ENCODE measurements at regions not wholly inside any gene's neighbourhood (a gene's known extent, or its start where the extent isn't known, plus 50 kb on each side); places are given as distances from the start of the nearest gene placed in this dataset.

- TF ChIP-seq SMC3 (IDR thresholded peaks at IDR 0.05; ENCODE audit: low read depth, low read length) (no peak), RAD21 (IDR thresholded peaks at IDR 0.05; ENCODE audit: low read length) (no peak), SIN3A (IDR thresholded peaks at IDR 0.05; ENCODE audit: borderline replicate concordance, low read depth, low read length) (no peak), EP300 (IDR thresholded peaks at IDR 0.05; ENCODE audit: borderline replicate concordance in 1 of 2, low read depth in 1 of 2, low read length in 1 of 2) (no peak), FOXJ3 (CRISPR knock-in tag; IDR thresholded peaks at IDR 0.05) (no peak), GABPA (IDR thresholded peaks at IDR 0.05; ENCODE audit: low read depth) (no peak), RFX5 (IDR thresholded peaks at IDR 0.05; ENCODE audit: low read length) (no peak), REST (IDR thresholded peaks at IDR 0.05; ENCODE audit: low read depth, low read length) (no peak)
- TF ChIP-seq, protein P1, sequence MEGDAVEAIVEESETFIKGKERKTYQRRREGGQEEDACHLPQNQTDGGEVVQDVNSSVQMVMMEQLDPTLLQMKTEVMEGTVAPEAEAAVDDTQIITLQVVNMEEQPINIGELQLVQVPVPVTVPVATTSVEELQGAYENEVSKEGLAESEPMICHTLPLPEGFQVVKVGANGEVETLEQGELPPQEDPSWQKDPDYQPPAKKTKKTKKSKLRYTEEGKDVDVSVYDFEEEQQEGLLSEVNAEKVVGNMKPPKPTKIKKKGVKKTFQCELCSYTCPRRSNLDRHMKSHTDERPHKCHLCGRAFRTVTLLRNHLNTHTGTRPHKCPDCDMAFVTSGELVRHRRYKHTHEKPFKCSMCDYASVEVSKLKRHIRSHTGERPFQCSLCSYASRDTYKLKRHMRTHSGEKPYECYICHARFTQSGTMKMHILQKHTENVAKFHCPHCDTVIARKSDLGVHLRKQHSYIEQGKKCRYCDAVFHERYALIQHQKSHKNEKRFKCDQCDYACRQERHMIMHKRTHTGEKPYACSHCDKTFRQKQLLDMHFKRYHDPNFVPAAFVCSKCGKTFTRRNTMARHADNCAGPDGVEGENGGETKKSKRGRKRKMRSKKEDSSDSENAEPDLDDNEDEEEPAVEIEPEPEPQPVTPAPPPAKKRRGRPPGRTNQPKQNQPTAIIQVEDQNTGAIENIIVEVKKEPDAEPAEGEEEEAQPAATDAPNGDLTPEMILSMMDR (IDR thresholded peaks at IDR 0.05), result no peak
- TF ChIP-seq, protein P2, sequence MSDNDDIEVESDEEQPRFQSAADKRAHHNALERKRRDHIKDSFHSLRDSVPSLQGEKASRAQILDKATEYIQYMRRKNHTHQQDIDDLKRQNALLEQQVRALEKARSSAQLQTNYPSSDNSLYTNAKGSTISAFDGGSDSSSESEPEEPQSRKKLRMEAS (IDR thresholded peaks at IDR 0.05; ENCODE audit: low read depth), result no peak
Observed at GRCh38 chr4:12123707-12124106, 695.0 kb upstream of the HS3ST1 start.
